HG02798 (cell line): ENCODE measurements at regions not wholly inside any gene's neighbourhood (a gene's known extent, or its start where the extent isn't known, plus 50 kb on each side); places are given as distances from the start of the nearest gene placed in this dataset.

ENCODE experiments used
- ATAC-seq: cut with Tn5 transposase; IDR thresholded peaks from one replicate; pipeline ENCODE4 v1.9.1; 2021; ENCODE audit warnings: mild to moderate bottlenecking; ENCODE audit not compliant: unreplicated experiment, poor library complexity

DNA sequence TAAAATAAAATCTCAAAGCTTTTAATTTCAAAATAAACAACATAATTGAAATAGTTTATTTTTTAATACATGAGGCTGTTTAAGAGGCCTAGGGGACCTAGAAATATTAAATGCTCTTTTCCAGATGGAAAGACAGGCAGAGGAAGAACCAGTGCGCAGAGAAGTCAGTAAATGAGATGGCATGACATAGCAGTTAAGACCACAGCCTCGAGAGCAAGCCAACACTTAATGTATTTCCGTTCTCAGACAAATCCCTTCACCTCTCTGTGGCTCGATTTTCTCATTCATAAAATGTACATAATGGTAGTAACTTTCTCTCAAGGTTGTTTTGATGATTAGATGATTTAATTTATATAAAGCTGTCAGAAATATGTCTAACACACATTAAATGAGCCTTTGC is 405.1 kb upstream of the CWC22 start:
- peak; percentile 34 for ATAC-seq

DNA sequence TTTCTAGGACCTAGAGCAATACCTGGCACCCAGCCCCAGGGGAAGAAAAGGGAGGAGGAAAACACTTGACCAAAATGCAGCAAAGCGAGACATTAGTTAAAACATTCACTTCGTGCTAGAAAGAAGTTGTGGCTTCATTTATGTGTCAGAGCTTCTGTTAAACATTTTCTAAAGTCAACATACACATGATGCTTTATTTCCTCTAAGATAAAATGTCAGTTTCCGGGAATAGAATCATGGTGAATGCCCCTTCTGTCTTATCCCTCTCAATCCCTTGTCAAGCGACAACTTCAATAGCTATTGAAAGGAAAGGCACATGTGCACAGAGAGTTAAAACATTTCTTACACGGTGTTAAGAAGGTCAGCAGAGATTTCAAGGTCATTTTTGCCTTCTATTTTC is 404.6 kb upstream of the CWC22 start:
- no peak for ATAC-seq

DNA sequence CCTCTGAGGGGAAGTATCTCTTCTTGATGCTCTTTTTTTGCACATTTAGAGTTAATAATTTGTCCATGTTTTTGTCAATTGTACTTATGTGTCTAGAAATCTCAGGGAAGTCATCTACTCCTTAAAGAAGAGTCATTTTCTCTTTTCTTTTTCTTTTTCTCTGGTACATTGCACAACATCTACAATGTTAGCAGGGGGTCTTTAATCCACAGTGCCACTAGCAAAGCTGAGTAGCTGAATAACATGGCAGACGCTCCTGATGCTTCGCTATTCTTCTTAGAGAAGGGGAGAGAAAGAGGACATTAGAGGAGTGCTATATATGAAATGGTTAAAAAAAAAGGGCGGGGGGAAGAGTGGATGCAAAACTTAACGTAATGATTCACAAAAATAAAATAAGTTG is 399.6 kb upstream of the CWC22 start:
- ATAC-seq, result no peak

DNA sequence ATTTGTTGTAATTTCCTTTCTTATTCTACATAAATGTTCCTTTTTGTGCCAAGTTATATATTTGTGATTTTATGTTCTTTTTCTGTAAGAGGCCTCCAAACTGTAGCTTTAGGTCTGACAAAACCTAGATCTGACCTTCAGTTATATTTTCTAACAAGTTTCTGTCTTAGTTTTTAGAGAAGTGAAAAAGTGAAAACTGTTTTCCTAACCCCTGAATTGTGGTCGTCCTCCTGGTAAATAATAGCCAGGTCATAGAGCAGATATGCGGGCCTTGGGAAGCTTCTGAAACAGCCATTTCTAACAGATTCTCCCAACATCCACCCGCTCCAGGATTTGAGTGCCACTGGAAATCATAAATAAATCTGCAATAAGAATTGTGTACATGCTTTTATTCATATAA is 398.4 kb upstream of the CWC22 start:
- no peak for ATAC-seq

GRCh38 chr2:180394305-180394704 is 387.2 kb upstream of the CWC22 start:
- no peak for ATAC-seq

- ATAC-seq, result no peak
Observed at GRCh38 chr2:180385601-180386201, 378.6 kb upstream of the CWC22 start.

GRCh38 chr2:180376066-180376465 is 369.0 kb upstream of the CWC22 start:
- ATAC-seq, result no peak

GRCh38 chr2:180374502-180375281 is 367.6 kb upstream of the CWC22 start:
- no peak for ATAC-seq

DNA sequence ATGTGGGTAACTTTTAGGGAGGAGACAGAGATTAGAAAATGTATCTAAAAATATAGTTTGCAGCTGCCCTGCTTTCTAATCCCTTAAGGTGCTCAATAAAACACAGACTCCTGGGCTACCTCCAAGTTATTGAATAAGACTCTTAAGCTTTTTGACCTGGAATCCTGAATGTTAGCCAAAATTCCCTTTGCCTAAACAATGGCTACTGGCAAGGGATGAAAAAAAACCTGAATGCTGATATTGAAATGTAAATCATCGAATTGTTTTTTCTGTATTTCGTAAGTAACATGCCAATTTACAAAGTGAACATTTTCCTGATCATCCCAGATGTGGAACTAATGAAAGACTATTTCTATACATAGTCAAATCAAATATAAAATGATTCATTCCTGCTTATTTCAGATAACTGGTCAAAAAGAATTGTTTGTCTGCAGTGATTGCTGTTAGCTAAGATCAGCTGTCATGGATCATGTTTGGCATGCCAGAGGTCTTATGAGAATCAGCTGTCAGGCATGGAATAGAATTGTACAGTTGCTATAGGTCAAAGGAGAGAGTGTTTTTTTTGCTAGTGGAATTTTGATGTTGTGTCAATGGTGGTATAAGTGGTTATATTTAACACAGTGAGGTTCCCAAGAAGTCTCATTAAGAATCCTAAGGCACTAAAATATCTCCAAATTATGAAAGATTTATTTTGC is 363.6 kb upstream of the CWC22 start:
- no peak for ATAC-seq

- ATAC-seq, result no peak
Observed at GRCh38 chr2:180368881-180369280, 361.8 kb upstream of the CWC22 start.

DNA sequence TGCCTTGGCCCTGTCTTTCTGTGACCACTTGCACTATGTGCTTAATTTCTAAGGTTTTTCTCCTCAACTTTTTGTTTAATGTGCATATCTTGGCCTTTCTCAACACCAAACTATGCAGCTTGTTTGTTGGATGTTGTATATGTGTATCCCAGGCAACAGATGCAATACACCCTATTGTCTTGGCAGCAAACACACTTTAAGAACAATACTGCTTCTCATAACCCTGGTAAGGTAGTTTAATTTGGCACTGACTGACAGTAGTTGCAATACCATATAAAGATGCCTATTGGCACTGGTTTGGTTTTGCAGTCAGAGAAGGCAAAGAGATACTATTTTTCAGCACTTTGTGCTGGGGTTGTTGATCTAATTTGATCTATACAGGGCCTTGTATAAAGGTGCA is 360.7 kb upstream of the CWC22 start:
- no peak for ATAC-seq

DNA sequence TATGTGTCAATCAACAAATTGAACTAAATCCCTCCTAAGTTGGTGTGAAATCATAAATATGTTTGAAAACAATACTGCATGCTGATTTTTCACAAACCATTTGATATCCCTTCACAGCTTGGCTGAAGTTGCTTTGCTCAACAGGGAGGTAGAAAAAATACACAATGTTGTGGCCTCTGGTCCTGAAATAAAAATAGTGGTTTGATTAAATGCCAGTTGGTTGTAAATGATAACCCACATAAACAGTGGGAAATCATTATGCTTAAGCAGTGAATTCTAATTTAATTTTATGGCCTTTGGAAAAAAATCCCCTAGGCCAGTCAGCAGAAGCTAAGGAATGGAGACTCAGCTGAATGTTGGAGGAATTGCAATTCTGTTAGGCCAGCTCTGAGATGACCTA is 359.4 kb upstream of the CWC22 start:
- no peak for ATAC-seq

GRCh38 chr2:180364719-180365118 is 357.6 kb upstream of the CWC22 start:
- ATAC-seq, result no peak

- ATAC-seq, result peak; percentile 54
Observed at GRCh38 chr2:180360283-180360618, 353.2 kb upstream of the CWC22 start.

GRCh38 chr2:180359522-180360282 is 352.6 kb upstream of the CWC22 start:
- peak; percentile 96 for ATAC-seq

- ATAC-seq, result no peak
Observed at GRCh38 chr2:180358458-180358857, 351.4 kb upstream of the CWC22 start.

DNA sequence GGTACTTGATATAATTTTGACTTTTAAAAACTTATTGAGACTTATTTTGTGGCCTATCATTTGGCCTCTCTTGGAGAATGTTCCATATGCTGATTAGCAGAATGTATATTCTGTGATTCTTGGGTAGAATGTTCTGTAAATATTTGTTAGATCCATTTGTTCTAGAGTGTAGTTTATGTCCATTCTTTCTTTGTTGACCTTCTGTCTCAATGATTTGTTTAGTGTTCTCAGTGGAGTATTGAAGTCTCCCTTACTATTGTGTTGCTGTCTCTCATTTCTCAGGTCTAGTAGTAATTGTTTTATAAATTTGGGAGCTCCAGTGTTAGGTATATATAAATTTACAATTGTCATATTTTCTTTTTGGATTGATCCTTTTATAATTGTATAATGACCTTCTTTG is 349.6 kb upstream of the CWC22 start:
- ATAC-seq, result no peak

DNA sequence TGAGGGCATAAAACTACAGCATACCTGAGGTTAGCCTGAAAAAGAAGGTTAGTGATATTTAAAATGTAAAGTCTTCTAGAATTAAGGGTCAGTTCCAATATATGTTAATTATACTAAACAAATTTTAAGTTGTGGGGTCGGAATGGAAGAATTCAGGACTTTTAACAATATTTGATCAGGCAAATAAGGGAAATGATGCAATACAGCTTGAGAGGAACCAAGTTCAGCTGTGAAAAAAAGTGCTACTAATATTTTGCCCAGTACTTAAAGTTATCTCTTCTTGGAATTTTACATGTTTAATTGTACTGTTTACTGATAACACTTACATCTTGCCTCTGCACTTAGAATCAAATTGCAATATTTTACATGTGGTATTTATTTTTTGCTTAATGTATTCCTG is 345.5 kb upstream of the CWC22 start:
- ATAC-seq, result no peak

DNA sequence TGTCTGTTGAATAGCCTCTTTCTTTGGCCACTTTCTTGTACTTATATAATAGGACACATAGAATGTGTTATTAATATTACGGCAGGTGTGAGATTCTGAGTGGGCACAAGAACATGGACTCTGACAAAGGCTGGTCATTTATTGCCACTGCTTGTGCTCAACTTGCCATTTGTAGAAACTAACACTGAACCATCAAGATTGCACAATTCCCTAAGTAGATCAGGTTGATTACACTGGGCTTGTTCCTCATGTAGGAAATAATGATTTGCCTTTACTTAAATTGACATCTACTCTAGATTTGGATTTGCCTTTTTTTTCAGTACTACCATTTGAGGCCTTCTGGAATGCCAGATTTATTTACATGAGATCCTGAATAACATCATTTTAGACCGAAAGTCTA is 342.7 kb upstream of the CWC22 start:
- ATAC-seq, result no peak

DNA sequence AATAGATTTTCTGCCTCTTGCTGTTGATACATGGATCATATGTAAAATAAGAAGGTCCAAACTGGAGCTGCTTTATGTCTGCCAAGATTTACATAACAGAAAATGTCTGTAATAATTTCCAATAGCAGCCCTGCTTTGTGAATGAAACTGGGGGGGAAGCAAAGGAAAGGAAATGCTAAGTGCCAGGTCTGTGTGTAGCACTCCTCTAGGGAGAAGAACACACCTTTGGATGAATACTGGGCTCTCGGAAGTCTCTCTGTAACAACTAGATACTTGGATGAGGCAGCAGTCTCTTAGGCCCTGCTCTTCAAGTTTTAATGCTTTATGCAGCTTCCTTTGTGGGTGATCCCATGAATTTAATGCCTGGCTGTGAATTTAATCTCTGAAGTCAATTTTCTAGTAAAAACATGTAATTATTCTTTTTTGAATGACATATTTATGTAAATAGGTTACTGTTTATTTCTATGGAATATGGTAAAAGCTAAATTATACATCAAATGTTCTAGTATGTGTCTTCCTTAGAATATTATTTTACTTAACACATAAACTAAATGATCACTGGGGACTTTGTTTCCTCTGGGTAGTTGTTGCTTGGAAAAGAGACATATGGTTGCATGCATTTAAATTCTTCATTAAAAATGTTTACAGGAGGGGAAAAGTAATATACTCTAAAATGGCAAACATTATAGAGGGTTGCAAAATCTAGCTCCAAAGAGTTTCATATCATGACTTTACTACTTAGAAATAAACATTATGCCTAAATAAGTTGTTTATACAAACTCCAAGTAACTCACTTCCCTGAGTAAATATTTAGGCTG is 336.6 kb upstream of the CWC22 start:
- ATAC-seq, result no peak
